Mammary epithelial cell (primary cell): ENCODE measurements at regions not wholly inside any gene's neighbourhood (a gene's known extent, or its start where the extent isn't known, plus 50 kb on each side); places are given as distances from the start of the nearest gene placed in this dataset.
"Not testable (repeated sequence)": the region's sequence is repeated elsewhere in the genome, so short reads cannot be mapped to it uniquely, and the experiment has no call there.

Experiments used
- CTCF ChIP-seq, 2 donors: IDR thresholded peaks in 1 of 2; conservative IDR thresholded peaks in 1 of 2; 2 replicates each; pipeline ENCODE4 v1.5.1; 2011 to 2012; ENCODE audit warnings: inconsistent platforms in 2 of 2, low read length in 2 of 2, mild to moderate bottlenecking in 2 of 2, control low read depth in 1 of 2, low read depth in 1 of 2; ENCODE audit not compliant: insufficient read depth in 1 of 2; ENCODE audit errors: extremely low read depth in 1 of 2
- EZH2 ChIP-seq: IDR thresholded peaks from 2 replicates; pipeline ENCODE4 v1.6.1; 2012; ENCODE audit warnings: low read length, inconsistent platforms, borderline replicate concordance

- TF ChIP-seq CTCF (conservative IDR thresholded peaks at IDR 0.05 in 1 of 2, IDR thresholded peaks at IDR 0.05 in 1 of 2; ENCODE audit: extremely low read depth in 1 of 2, insufficient read depth in 1 of 2, low read depth in 1 of 2, low read length in 2 of 2); EZH2: not testable (repeated sequence)
Measured at GRCh38 chr1:178589042-178589441, 76.1 kb downstream of the TEX35 start.
